ENCODE measurements at regions not wholly inside any gene's neighbourhood (a gene's known extent, or its start where the extent isn't known, plus 50 kb on each side); places are given as distances from the start of the nearest gene placed in this dataset.

DNA sequence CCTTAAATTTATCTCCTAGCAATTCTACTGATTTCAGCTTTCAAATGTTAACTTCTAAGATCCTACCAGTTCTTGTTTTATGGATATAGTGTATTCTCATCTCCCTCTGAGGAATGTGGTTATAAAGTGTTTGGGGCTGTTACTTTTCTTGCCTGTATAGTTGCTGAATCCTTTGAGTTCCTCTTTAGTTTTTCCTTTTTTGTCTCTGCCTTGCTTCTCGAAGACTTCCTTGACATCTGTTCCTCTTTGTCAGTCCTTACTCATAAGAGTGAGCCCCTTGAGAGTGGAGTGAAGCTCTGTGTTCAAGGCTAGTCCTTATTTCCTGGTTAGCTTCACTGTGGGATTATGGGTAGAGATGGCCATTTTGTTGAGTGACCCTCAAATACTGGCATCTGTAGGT lies 84.6 kb downstream of the ELOVL4 start:
- TF ChIP-seq POLR2A (IDR thresholded peaks at IDR 0.05; ENCODE audit: low read depth, low read length) (no peak), POLR2AphosphoS5 (IDR thresholded peaks at IDR 0.05; ENCODE audit: low read depth, low read length) (no peak), TAF1 (IDR thresholded peaks at IDR 0.05; ENCODE audit: low read depth, low read length) (no peak), POU2F2 (IDR thresholded peaks at IDR 0.05; ENCODE audit: low read depth, low read length) (no peak), SPI1 (IDR thresholded peaks at IDR 0.05; ENCODE audit: low read depth, low read length) (no peak), PAX5 (IDR thresholded peaks at IDR 0.05; ENCODE audit: insufficient read depth, low read length, severe bottlenecking) (no peak)
